Ramos (cell line): ENCODE measurements at regions not wholly inside any gene's neighbourhood (a gene's known extent, or its start where the extent isn't known, plus 50 kb on each side); places are given as distances from the start of the nearest gene placed in this dataset.

Source experiments
- in situ Hi-C: fragments of 300-500 bp; cut with MboI; formaldehyde crosslinking; loops from one replicate; pipeline ENCODE4 v1.14.3; 2022; ENCODE audit warnings: low sequenced_read_pairs; ENCODE audit not compliant: unreplicated experiment

- in situ Hi-C loops: no loop called here
Measured at GRCh38 chr4:121229993-121230392, 65.9 kb upstream of the TNIP3 start.

GRCh38 chr4:121228848-121229247 is 64.7 kb upstream of the TNIP3 start:
- in situ Hi-C loops: no loop called here

DNA sequence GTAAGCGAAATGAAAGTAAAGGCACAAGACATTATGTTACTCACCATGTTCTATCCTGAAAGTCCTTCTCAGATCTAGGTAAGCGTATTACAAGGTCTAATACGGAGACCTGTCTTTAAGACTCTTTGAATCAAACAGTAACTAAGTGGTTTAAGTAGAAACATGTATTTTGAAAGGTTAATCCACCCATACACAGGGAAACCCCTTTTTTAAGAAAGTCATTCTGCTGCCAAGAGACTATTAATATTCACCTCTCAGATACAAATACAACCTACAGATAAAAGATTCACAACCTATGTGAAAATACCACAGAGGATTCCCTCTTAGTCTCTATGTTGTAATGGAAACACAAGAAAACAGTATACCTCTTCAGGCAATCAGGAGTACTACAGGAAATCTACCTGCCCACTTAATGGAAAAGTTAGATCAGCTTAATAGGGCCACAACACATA is 63.2 kb upstream of the TNIP3 start:
- in situ Hi-C loops: no loop called here

- in situ Hi-C loops: no loop called here
Measured at GRCh38 chr4:121226362-121226761, 62.2 kb upstream of the TNIP3 start.

DNA sequence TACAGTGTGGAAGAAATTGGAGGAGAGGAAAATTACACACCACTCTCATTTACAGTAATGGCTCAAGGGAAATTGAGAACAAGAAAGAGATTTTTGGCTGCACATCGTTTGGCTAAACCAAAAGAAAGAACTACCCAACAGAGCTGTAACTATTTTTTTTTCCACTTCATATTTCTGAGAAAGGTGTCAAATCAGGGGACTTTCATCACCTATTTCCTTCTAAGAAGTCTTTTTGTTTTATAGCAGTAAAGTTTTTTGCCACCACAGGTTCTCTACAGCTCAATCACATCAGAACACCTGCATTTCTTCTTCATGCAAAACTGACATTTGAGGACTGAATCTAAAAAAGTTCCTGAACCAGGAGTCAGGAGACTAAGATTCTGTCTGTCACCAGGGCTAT is 57.5 kb upstream of the TNIP3 start:
- in situ Hi-C loops: no loop called here

- in situ Hi-C loops: no loop called here
Measured at GRCh38 chr4:121221201-121221600, 57.1 kb upstream of the TNIP3 start.

- in situ Hi-C loops: no loop called here
Measured at GRCh38 chr4:121220698-121221097, 56.6 kb upstream of the TNIP3 start.

- in situ Hi-C loops: no loop called here
Measured at GRCh38 chr4:121219227-121219626, 55.1 kb upstream of the TNIP3 start.

DNA sequence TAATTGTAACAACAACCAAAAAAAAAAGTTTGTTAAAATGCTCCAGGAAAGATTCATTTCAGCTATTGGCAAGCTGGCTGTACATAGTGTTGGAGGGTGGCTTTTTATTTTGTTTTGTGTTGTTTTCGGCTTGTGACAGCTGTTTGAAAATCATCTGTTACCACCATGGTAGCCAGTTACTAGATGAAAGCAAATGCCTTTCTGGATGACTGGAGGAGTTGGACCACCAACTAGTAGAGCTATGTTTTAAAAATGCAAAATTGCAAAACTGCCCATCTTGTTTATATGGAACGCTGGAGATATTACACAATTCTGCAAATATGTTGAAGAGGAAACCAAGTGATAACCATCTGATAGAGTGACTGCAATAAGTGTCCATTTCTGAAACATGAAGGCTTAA is 53.2 kb upstream of the TNIP3 start:
- in situ Hi-C loops: no loop called here

GRCh38 chr4:121216461-121216860 is 52.3 kb upstream of the TNIP3 start:
- in situ Hi-C loops: no loop called here

- in situ Hi-C loops: no loop called here
Measured at GRCh38 chr4:121213940-121214339, 49.8 kb upstream of the TNIP3 start.
